KMS-11 (cell line): ENCODE measurements at regions not wholly inside any gene's neighbourhood (a gene's known extent, or its start where the extent isn't known, plus 50 kb on each side); places are given as distances from the start of the nearest gene placed in this dataset.

Experiments
- H2AFZ ChIP-seq: fragments of 200-600 bp; sonication (generic); 2 replicates; pipeline ENCODE4 v1.6.1; 2016; ENCODE audit warnings: antibody characterized with exemption, mixed run types, low read depth
- H3K27ac ChIP-seq: fragments of 200-600 bp; sonication (generic); 2 replicates; pipeline ENCODE4 v1.6.1; 2016; ENCODE audit warnings: mild to moderate bottlenecking, mixed run types
- H3K27me3 ChIP-seq: fragments of 200-600 bp; sonication (generic); 2 replicates; pipeline ENCODE4 v1.6.1; 2017; ENCODE audit warnings: mild to moderate bottlenecking, low read depth, mixed run types, moderate library complexity; ENCODE audit not compliant: insufficient read depth
- H3K36me3 ChIP-seq: fragments of 200-600 bp; sonication (generic); 2 replicates; pipeline ENCODE4 v1.6.1; 2017; ENCODE audit warnings: mild to moderate bottlenecking, mixed run types; ENCODE audit not compliant: insufficient read depth
- H3K4me1 ChIP-seq: fragments of 200-600 bp; sonication (generic); 2 replicates; pipeline ENCODE4 v1.6.1; 2016; ENCODE audit warnings: mild to moderate bottlenecking, low read depth, mixed run types; ENCODE audit not compliant: poor library complexity, severe bottlenecking
- H3K4me2 ChIP-seq: fragments of 200-600 bp; sonication (generic); 2 replicates; pipeline ENCODE4 v1.7.0; 2016; ENCODE audit warnings: mild to moderate bottlenecking, mixed run types
- H3K4me3 ChIP-seq: fragments of 200-600 bp; sonication (generic); IDR thresholded peaks from 2 replicates; pipeline ENCODE4 v1.6.1; 2017; ENCODE audit warnings: low read depth, low read length, mixed read lengths; ENCODE audit not compliant: insufficient read depth
- H3K79me2 ChIP-seq: fragments of 200-600 bp; sonication (generic); 2 replicates; pipeline ENCODE4 v1.6.1; 2016; ENCODE audit warnings: low read depth, mixed run types; ENCODE audit not compliant: insufficient read depth
- H3K9ac ChIP-seq: fragments of 200-600 bp; sonication (generic); 2 replicates; pipeline ENCODE4 v1.6.1; 2016; ENCODE audit warnings: mild to moderate bottlenecking, mixed run types
- H4K20me1 ChIP-seq: fragments of 200-600 bp; sonication (generic); 2 replicates; pipeline ENCODE4 v1.6.1; 2016; ENCODE audit warnings: mild to moderate bottlenecking, mixed run types; ENCODE audit not compliant: insufficient read depth
- CTCF ChIP-seq: fragments of 200-600 bp; sonication (generic); conservative IDR thresholded peaks from 2 replicates; pipeline ENCODE4 v1.6.1; 2017; ENCODE audit warnings: low read depth, mild to moderate bottlenecking, antibody characterized with exemption, low read length, moderate library complexity, mixed read lengths

GRCh38 chr22:47457509-47458300, 695.3 kb downstream of the TBC1D22A start:
- Histone ChIP-seq H3K79me2 (no peaks in the 10 kb centered on the region), H2AFZ (no peak overlapping the region), H3K4me3 (no peak overlapping the region), H3K9ac (no peak overlapping the region), H3K36me3 (no peaks in the 10 kb centered on the region), H3K4me2 (no peak overlapping the region), H3K27me3 (no peaks in the 10 kb centered on the region), H3K27ac (no peak overlapping the region), H4K20me1 (no peaks in the 10 kb centered on the region), H3K4me1 (no peaks in the 10 kb centered on the region)
- no peak for TF ChIP-seq CTCF

- Histone ChIP-seq H4K20me1 (no peaks in the 10 kb centered on the region), H3K27ac (no peak overlapping the region), H2AFZ (no peak overlapping the region), H3K9ac (no peak overlapping the region), H3K36me3 (no peaks in the 10 kb centered on the region), H3K4me3 (no peak overlapping the region), H3K4me1 (no peaks in the 10 kb centered on the region), H3K27me3 (no peaks in the 10 kb centered on the region), H3K4me2 (no peak overlapping the region), H3K79me2 (no peaks in the 10 kb centered on the region)
- TF ChIP-seq CTCF, result no peak
Measured at GRCh38 chr22:47457021-47457420, 694.6 kb downstream of the TBC1D22A start.

DNA sequence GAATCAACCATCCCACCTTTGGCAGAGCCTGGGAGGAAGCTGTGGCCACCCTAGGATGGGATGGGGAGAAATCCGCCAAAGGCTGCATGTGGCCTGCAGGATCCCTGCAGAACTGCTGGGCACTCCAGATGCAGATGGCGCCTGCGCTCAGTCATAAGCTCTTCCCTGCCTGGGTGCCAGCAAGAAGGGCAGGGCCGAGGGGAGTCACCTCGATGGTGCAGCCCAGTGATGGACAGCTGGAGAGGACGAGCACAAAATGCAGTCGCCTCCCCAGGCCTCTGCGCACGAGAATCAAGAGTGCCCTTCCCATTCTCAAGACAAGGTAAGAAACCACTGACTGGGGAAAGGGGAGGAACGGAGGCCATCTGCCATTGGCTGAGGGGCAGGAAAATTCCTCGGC, 693.6 kb downstream of the TBC1D22A start:
- Histone ChIP-seq H3K27me3 (no peaks in the 10 kb centered on the region), H4K20me1 (no peaks in the 10 kb centered on the region), H3K79me2 (no peaks in the 10 kb centered on the region), H3K4me2 (no peak overlapping the region), H3K27ac (no peak overlapping the region), H3K4me1 (no peaks in the 10 kb centered on the region), H3K9ac (no peak overlapping the region), H3K36me3 (no peaks in the 10 kb centered on the region), H2AFZ (no peak overlapping the region), H3K4me3 (no peak overlapping the region)
- no peak for TF ChIP-seq CTCF

- Histone ChIP-seq H3K27ac (no peak overlapping the region), H2AFZ (no peak overlapping the region), H3K27me3 (no peaks in the 10 kb centered on the region), H3K4me2 (no peak overlapping the region), H3K79me2 (no peaks in the 10 kb centered on the region), H3K4me1 (no peaks in the 10 kb centered on the region), H3K36me3 (no peaks in the 10 kb centered on the region), H3K9ac (no peak overlapping the region), H3K4me3 (no peak overlapping the region), H4K20me1 (no peaks in the 10 kb centered on the region)
- TF ChIP-seq CTCF, result no peak
Measured at GRCh38 chr22:47453049-47453448, 690.6 kb downstream of the TBC1D22A start.
